SK-N-SH (cell line): ENCODE measurements at regions not wholly inside any gene's neighbourhood (a gene's known extent, or its start where the extent isn't known, plus 50 kb on each side); places are given as distances from the start of the nearest gene placed in this dataset.
A peak's percentile ranks its signal among the peaks of the same experiment; 100 is the strongest.

Experiments
- CTCF ChIA-PET: fragments of 300-600, 350-600 bp; formaldehyde crosslinking; extraction: SDS; loops from one replicate; lab custom pipeline; 2021; lab: Yijun Ruan, JAX
- POLR2A ChIA-PET: fragments of 350-600 bp; sonication (Branson Sonifier 250); formaldehyde crosslinking; extraction: SDS; loops from one replicate; lab custom pipeline; 2020; ENCODE audit warnings: antibody characterized with exemption, inconsistent platforms; lab: Yijun Ruan, JAX
- DNase-seq: peaks from one replicate; pipeline ENCODE4 v3.0.0; 2012
- H2AFZ ChIP-seq: fragments of 200-600 bp; sonication (generic); 2 replicates; pipeline ENCODE4 v1.8.1; 2016; ENCODE audit warnings: antibody characterized with exemption, mild to moderate bottlenecking, low read depth
- H3F3A ChIP-seq: fragments of 200-600 bp; sonication (generic); replicated peaks from 2 replicates; pipeline ENCODE3; 2016; ENCODE audit warnings: antibody characterized with exemption, mild to moderate bottlenecking; ENCODE audit not compliant: insufficient read depth
- H3K27ac ChIP-seq, 2 experiments: fragments of 200-500 bp in 1 of 2; fragments of 200-600 bp in 1 of 2; sonication (Bioruptor generic) in 1 of 2; sonication (generic), shearing (Covaris generic) in 1 of 2; 2 replicates each; pipeline versions ENCODE4 v1.5.1 to v1.6.1; 2014 to 2016; ENCODE audit warnings: low read depth in 2 of 2, inconsistent platforms in 1 of 2, low read length in 1 of 2, mild to moderate bottlenecking in 1 of 2, mixed read lengths in 1 of 2
- H3K27me3 ChIP-seq: fragments of 200-600 bp; sonication (generic), shearing (Covaris generic); 2 replicates; pipeline ENCODE4 v1.6.1; 2016; ENCODE audit warnings: mixed run types; ENCODE audit not compliant: insufficient read depth
- H3K36me3 ChIP-seq, 2 experiments: fragments of 200-500 bp in 1 of 2; fragments of 200-600 bp in 1 of 2; sonication (Bioruptor generic) in 1 of 2; sonication (generic) in 1 of 2; replicated peaks in 1 of 2; 2 replicates each; pipeline versions ENCODE3 to v1.5.1; 2014 to 2016; ENCODE audit warnings: low read length in 1 of 2, mild to moderate bottlenecking in 1 of 2; ENCODE audit not compliant: insufficient read depth in 2 of 2, control insufficient read depth in 1 of 2
- H3K4me1 ChIP-seq, 2 experiments: fragments of 200-500 bp in 1 of 2; fragments of 200-600 bp in 1 of 2; sonication (Bioruptor generic) in 1 of 2; sonication (generic), shearing (Covaris generic) in 1 of 2; 2 replicates each; pipeline versions ENCODE4 v1.5.1 to v1.6.1; 2014 to 2016; ENCODE audit warnings: low read depth in 1 of 2, low read length in 1 of 2, mixed run types in 1 of 2; ENCODE audit not compliant: insufficient read depth in 2 of 2, control insufficient read depth in 1 of 2
- H3K4me2 ChIP-seq: fragments of 200-600 bp; sonication (generic), shearing (Covaris generic); 2 replicates; pipeline ENCODE4 v1.6.1; 2017; ENCODE audit warnings: mixed run types
- H3K4me3 ChIP-seq, 2 experiments: fragments of 200-500 bp in 1 of 2; fragments of 200-600 bp in 1 of 2; sonication (Bioruptor generic) in 1 of 2; sonication (generic), shearing (Covaris generic) in 1 of 2; 2 replicates each; pipeline versions ENCODE4 v1.5.1 to v1.8.1; 2014 to 2016; ENCODE audit warnings: low read depth in 2 of 2, inconsistent platforms in 1 of 2, low read length in 1 of 2, mild to moderate bottlenecking in 1 of 2, mixed read lengths in 1 of 2, moderate library complexity in 1 of 2
- H3K79me2 ChIP-seq: fragments of 200-600 bp; sonication (generic); 2 replicates; pipeline ENCODE4 v1.8.1; 2017; ENCODE audit warnings: mild to moderate bottlenecking; ENCODE audit not compliant: insufficient read depth
- H3K9ac ChIP-seq: fragments of 200-600 bp; sonication (generic); 2 replicates; pipeline ENCODE4 v1.6.1; 2017; ENCODE audit warnings: mixed run types
- H3K9me2 ChIP-seq: fragments of 200-600 bp; sonication (generic); 2 replicates; pipeline ENCODE4 v1.6.1; 2017; ENCODE audit warnings: mixed run types
- H3K9me3 ChIP-seq: fragments of 200-600 bp; sonication (generic); 2 replicates; pipeline ENCODE4 v1.6.1; 2017; ENCODE audit warnings: mixed run types, mild to moderate bottlenecking, moderate library complexity
- H4K20me1 ChIP-seq: fragments of 200-600 bp; sonication (generic); 2 replicates; pipeline ENCODE4 v1.6.1; 2017; ENCODE audit warnings: mild to moderate bottlenecking, mixed run types; ENCODE audit not compliant: insufficient read depth
- CHD2 ChIP-seq: fragments of 150-350 bp; IDR thresholded peaks from 2 replicates; pipeline ENCODE4 v1.6.1; 2018; ENCODE audit warnings: low read length; ENCODE audit not compliant: partially characterized antibody
- CTCF ChIP-seq: fragments of 200-600 bp; sonication (generic); IDR thresholded peaks from 2 replicates; pipeline ENCODE4 v1.6.1; 2017; ENCODE audit warnings: antibody characterized with exemption, mild to moderate bottlenecking, moderate library complexity
- ELF1 ChIP-seq: IDR thresholded peaks from 2 replicates; pipeline ENCODE4 v1.4.0; 2012
- EP300 ChIP-seq, 2 experiments: IDR thresholded peaks; 2 replicates each; pipeline versions ENCODE4 v1.4.0 to v1.6.1; 2012; ENCODE audit warnings: borderline replicate concordance in 1 of 2, low read depth in 1 of 2, low read length in 1 of 2
- EZH2phosphoT487 ChIP-seq: fragments of 200-600 bp; sonication (generic); IDR thresholded peaks from 2 replicates; pipeline ENCODE4 v1.6.1; 2017; ENCODE audit warnings: low read depth, mixed run types, mild to moderate bottlenecking, antibody characterized with exemption, moderate library complexity, borderline replicate concordance
- FOSL2 ChIP-seq: IDR thresholded peaks from 2 replicates; pipeline ENCODE4 v1.4.0; 2012; ENCODE audit warnings: low read depth, mild to moderate bottlenecking, moderate library complexity, borderline replicate concordance
- FOXJ3 ChIP-seq: sonication (generic); formaldehyde crosslinking; IDR thresholded peaks from 2 replicates; pipeline ENCODE4 v1.5.1; 2020; ENCODE audit warnings: mild to moderate bottlenecking, missing genetic modification reagents
- FOXM1 ChIP-seq: IDR thresholded peaks from 2 replicates; pipeline ENCODE4 v1.4.0; 2012; ENCODE audit warnings: low read depth, mild to moderate bottlenecking
- GABPA ChIP-seq: IDR thresholded peaks from 2 replicates; pipeline ENCODE4 v1.4.0; 2012; ENCODE audit warnings: low read depth, mild to moderate bottlenecking
- IRF3 ChIP-seq: fragments of 150-350 bp; IDR thresholded peaks from 2 replicates; pipeline ENCODE4 v1.6.1; 2016; ENCODE audit warnings: mild to moderate bottlenecking, low read depth, low read length
- JUND ChIP-seq: IDR thresholded peaks from 2 replicates; pipeline ENCODE4 v1.4.0; 2012
- MEF2A ChIP-seq: IDR thresholded peaks from 2 replicates; pipeline ENCODE4 v1.4.0; 2012; ENCODE audit warnings: low read depth, borderline replicate concordance
- MXI1 ChIP-seq: IDR thresholded peaks from 2 replicates; pipeline ENCODE4 v1.6.1; 2012; ENCODE audit warnings: mild to moderate bottlenecking, low read depth, low read length, improper control_type of control experiment
- NRF1 ChIP-seq: IDR thresholded peaks from 2 replicates; pipeline ENCODE4 v1.6.1; 2012; ENCODE audit warnings: low read depth, mild to moderate bottlenecking, low read length
- RAD21 ChIP-seq: IDR thresholded peaks from 2 replicates; pipeline ENCODE4 v1.6.1; 2012; ENCODE audit warnings: mild to moderate bottlenecking, low read length
- RCOR1 ChIP-seq: fragments of 150-350 bp; IDR thresholded peaks from 2 replicates; pipeline ENCODE4 v1.6.1; 2017; ENCODE audit warnings: antibody characterized with exemption, low read length
- REST ChIP-seq: IDR thresholded peaks from 2 replicates; pipeline ENCODE4 v1.6.1; 2012; ENCODE audit warnings: mild to moderate bottlenecking, low read depth, low read length, moderate library complexity
- RFX5 ChIP-seq: IDR thresholded peaks from 2 replicates; pipeline ENCODE4 v1.6.1; 2012; ENCODE audit warnings: mild to moderate bottlenecking, improper control_type of control experiment, low read length
- RXRA ChIP-seq: IDR thresholded peaks from 2 replicates; pipeline ENCODE4 v1.4.0; 2012; ENCODE audit warnings: low read depth, mild to moderate bottlenecking, borderline replicate concordance
- SMC3 ChIP-seq: IDR thresholded peaks from 2 replicates; pipeline ENCODE4 v1.6.1; 2012; ENCODE audit warnings: low read depth, low read length, improper control_type of control experiment
- TCF12 ChIP-seq: IDR thresholded peaks from 2 replicates; pipeline ENCODE4 v1.4.0; 2012
- USF1 ChIP-seq: IDR thresholded peaks from 2 replicates; pipeline ENCODE4 v1.4.0; 2012; ENCODE audit warnings: low read depth, borderline replicate concordance
- YY1 ChIP-seq: IDR thresholded peaks from 2 replicates; pipeline ENCODE4 v1.4.0; 2012; ENCODE audit warnings: low read depth, mild to moderate bottlenecking
- ZBTB33 ChIP-seq: IDR thresholded peaks from 2 replicates; pipeline ENCODE4 v1.4.0; 2012; ENCODE audit warnings: low read depth, borderline replicate concordance
- WGBS: methylation state at CpG from one replicate; pipeline ENCODE4 v1.1.6; 2017; ENCODE audit warnings: low lambda C conversion rate; 5-methylcytosine and 5-hydroxymethylcytosine counted together

DNA sequence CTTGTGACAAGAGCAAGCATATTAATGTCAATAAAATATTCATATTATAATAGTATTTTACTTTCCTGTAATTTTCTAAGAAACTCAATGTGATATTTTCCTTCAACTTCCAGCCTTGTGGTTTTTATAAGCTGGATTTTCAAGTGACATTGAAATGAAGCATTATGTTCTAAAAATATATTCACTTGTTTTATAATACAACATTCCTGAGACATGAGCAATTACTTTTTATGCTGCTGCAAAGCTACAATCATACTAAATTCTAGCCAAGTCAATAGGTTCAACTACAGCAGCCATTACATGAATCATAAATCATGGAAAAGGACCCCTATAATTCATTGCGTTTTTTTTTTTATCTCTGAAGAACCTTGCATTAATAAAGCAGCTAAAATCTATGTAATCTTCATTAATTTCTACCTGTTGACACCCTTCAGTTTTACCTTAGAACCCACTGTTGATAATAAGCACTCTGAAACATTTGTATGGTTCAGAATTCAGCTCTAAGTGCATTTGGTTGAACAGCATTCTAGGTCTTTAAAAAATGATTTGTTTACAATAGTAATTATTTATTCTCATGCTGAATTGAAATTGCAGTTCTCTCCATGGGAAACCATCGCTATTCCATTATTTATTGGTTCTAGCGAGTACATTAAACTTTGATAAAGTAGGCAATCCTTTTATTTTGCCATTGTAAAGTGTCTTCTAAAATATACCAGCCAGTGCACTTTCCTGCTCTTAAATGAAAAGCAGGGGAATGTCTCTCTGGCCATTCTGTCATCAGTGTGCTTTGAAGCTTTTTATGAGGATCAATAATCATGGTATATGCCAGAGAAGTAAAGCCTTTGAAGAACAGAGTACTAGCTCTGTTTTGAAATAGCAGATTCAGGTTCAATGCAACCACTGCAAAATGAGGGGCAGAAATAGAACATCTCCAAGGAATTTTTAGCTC, 132.6 kb downstream of the GNAT3 start:
- Histone ChIP-seq H3K9ac (peak overlapping the region; percentile 18; the same call in 1 of the 2 replicates), H3K79me2 (no peaks in the 10 kb centered on the region), H2AFZ (no peak overlapping the region), H3K9me2 (no peaks in the 10 kb centered on the region), H3K36me3 (no peaks in the 10 kb centered on the region), H4K20me1 (no peaks in the 10 kb centered on the region), H3K4me3 (no peak overlapping the region), H3K27ac (peak overlapping the region; percentile 73 to 85; a peak in 3 of 4 replicates), H3F3A (peaks cover 28% of the 10 kb centered on the region), H3K9me3 (no peaks in the 10 kb centered on the region), H3K27me3 (no peaks in the 10 kb centered on the region), H3K4me1 (peaks cover 0 to 11% of the 10 kb centered on the region in 2 experiments; a peak in 3 of 4 replicates), H3K4me2 (peak overlapping the region; percentile 47; the same call in 1 of the 2 replicates)
- WGBS, result 64% methylated on average over 3 of the region's 3 CpGs
- POLR2A ChIA-PET, result no interaction called here
- CTCF ChIA-PET, result interaction anchor here (0.7 to 4.8 kb wide), 4 partner anchors 9 to 245 kb away, joined by 3 to 21 read pairs (median 5); partner anchors contain the start of gene GNAI1
- no peak for DNase-seq
- TF ChIP-seq CTCF (no peak), ELF1 (no peak), YY1 (peak; percentile 80; the same call in 1 of the 2 replicates), CHD2 (no peak), REST (no peak), RXRA (peak; percentile 63; the same call in 1 of the 2 replicates), EP300 (IDR thresholded peaks at IDR 0.05; ENCODE audit: borderline replicate concordance in 1 of 2, low read depth in 1 of 2, low read length in 1 of 2) (peak; percentile 65 to 98), RCOR1 (no peak), EZH2phosphoT487 (no peak), RFX5 (no peak), IRF3 (no peak), USF1 (no peak), ZBTB33 (0 out of 2 replicates have a peak, but pooled peaks have one; percentile 48), GABPA (no peak), SMC3 (no peak), JUND (peak; percentile 98), NRF1 (no peak), FOXM1 (peak; percentile 93), FOXJ3 (CRISPR knock-in tag) (no peak), FOSL2 (peak; percentile 91), MXI1 (no peak), TCF12 (peak; percentile 95), MEF2A (peak; percentile 100), RAD21 (no peak)
